BE2C (cell line): ENCODE measurements at regions not wholly inside any gene's neighbourhood (a gene's known extent, or its start where the extent isn't known, plus 50 kb on each side); places are given as distances from the start of the nearest gene placed in this dataset.

Source experiments
- DNase-seq: peaks from one replicate; pipeline ENCODE4 v3.0.0-alpha.2; 2020
- H3K27me3 ChIP-seq: fragments of 250-450 bp; sonication (Bioruptor Pico); 2 replicates; pipeline ENCODE4 v1.5.1; 2020; ENCODE audit warnings: mild to moderate bottlenecking
- H3K36me3 ChIP-seq: fragments of 250-450 bp; sonication (Bioruptor Pico); 2 replicates; pipeline ENCODE4 v1.5.1; 2020; ENCODE audit warnings: mild to moderate bottlenecking
- H3K4me1 ChIP-seq: fragments of 250-450 bp; sonication (Bioruptor Pico); 2 replicates; pipeline ENCODE4 v1.5.1; 2020
- H3K4me3 ChIP-seq: 2 replicates; pipeline ENCODE4 v1.5.1; 2011; ENCODE audit warnings: low read depth, low read length
- H3K9me3 ChIP-seq: fragments of 250-450 bp; sonication (Bioruptor Pico); 2 replicates; pipeline ENCODE4 v1.5.1; 2020
- TF ChIP-seq, protein P1 (sequence below): IDR thresholded peaks from 2 replicates; pipeline ENCODE4 v1.5.1; 2012; ENCODE audit warnings: mild to moderate bottlenecking, low read depth, low read length

DNA sequence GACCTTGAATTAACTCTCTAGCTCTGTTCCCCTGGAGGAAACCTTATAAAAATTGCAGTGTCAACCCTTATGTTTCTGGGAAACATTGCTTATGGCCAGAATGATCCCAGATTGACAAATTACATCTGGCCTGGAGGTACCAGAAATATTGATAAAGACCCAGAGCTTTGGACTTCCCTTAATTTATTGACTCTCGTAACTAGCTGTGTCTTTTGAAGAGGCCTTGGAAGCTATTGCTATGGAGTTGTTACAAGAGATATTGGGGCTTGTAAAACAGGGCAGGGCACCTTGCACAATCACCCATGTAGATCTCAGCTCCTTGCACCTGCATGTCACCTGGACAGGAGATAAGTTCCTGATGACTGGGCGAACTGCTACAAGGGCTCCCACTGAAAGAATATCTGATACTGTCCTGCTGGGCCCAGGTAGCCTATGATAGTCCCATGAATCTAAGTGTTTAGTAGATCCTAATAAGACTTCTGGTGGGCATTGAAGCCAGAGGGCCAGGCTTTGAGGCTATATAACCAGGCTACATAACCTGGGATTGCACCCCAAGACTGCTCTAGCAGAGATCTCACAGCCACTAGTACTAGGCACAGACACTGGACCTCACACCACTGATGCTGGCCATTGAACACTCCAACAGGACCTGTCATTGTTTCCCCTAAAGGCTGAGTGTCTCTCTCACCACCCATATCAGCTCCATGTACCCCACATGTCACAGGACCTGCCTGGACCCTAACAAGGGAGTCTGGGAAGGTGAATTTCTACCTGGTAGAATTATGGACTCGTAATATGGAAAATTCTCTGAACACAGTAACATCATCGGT is 135.7 kb upstream of the PWP1 start:
- no peak overlapping the region for H3K4me3 ChIP-seq
- no peaks in the 10 kb centered on the region for H3K9me3 ChIP-seq
- H3K36me3 ChIP-seq: no peaks in the 10 kb centered on the region
- TF ChIP-seq, protein P1, sequence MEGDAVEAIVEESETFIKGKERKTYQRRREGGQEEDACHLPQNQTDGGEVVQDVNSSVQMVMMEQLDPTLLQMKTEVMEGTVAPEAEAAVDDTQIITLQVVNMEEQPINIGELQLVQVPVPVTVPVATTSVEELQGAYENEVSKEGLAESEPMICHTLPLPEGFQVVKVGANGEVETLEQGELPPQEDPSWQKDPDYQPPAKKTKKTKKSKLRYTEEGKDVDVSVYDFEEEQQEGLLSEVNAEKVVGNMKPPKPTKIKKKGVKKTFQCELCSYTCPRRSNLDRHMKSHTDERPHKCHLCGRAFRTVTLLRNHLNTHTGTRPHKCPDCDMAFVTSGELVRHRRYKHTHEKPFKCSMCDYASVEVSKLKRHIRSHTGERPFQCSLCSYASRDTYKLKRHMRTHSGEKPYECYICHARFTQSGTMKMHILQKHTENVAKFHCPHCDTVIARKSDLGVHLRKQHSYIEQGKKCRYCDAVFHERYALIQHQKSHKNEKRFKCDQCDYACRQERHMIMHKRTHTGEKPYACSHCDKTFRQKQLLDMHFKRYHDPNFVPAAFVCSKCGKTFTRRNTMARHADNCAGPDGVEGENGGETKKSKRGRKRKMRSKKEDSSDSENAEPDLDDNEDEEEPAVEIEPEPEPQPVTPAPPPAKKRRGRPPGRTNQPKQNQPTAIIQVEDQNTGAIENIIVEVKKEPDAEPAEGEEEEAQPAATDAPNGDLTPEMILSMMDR: no peak
- H3K27me3 ChIP-seq: no peaks in the 10 kb centered on the region
- DNase-seq: no peak
- no peaks in the 10 kb centered on the region for H3K4me1 ChIP-seq

DNA sequence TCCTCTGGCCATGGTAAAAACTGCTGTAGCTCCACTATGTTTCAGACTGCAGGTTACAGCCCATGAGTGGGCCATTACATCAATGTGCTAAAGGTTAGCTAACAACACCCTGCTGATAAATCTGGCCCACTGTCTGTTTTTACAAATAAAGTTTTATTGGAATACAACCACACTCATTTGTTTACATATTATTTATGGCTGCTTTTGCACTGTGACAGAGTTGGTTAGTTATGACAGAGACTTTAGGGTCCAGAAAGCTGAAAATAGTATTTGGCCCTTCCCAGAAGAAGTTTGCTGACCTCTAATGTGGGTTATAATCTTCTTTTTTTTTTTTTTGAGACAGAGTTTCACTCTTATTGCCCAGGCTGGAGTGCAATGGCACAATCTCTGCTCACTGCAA is 134.2 kb upstream of the PWP1 start:
- Histone ChIP-seq H3K9me3 (no peaks in the 10 kb centered on the region), H3K27me3 (no peaks in the 10 kb centered on the region), H3K4me3 (no peak overlapping the region), H3K4me1 (no peaks in the 10 kb centered on the region), H3K36me3 (no peaks in the 10 kb centered on the region)
- TF ChIP-seq, protein P1: no peak
- no peak for DNase-seq

DNA sequence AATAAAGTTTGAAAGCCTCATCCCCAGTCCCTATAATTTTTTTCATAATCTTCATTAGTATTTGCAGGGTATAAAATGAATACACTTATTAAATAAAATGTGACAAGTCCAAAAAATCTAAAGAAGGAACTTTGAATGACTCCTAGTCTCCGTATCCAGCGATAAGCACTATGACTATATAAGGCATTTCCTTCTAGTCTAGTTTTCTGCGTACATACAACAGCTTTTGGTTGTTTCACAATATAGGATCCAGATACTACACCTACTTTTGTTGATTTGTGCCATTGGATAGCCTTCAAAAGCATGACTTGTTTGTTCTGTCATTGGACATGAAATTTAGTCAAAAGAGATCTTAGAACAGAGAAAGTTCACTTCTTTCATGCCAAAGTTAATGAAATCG is 133.3 kb upstream of the PWP1 start:
- TF ChIP-seq, protein P1: no peak
- Histone ChIP-seq H3K27me3 (no peaks in the 10 kb centered on the region), H3K36me3 (no peaks in the 10 kb centered on the region), H3K9me3 (no peaks in the 10 kb centered on the region), H3K4me1 (no peaks in the 10 kb centered on the region), H3K4me3 (no peak overlapping the region)
- no peak for DNase-seq

DNA sequence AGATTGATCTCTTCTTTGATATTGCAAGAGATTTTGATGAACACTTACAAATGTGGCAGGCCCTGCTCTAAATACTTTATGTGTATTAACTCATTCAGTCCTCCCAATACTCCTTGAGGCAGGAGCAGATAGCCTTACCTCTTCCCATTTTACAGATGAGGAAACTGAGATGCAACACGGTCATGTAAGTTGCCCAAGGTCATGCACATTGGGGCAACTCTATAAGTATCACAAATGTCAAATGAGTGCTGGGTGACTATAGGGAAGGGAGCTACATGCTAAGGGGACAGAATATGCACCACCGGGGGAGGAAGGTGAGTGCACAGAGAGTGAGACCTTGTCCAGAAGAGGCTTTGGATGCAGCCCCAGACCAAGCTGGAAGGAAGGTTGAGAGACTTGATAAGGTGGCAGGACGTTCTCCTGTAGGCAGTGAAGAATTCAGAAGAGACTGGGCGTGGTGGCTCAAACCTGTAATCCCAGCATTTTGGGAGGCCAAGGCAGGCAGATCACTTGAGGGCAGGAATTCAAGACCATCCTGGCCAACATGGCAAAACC is 132.3 kb upstream of the PWP1 start:
- DNase-seq: no peak
- H3K4me3 ChIP-seq: no peak overlapping the region
- H3K27me3 ChIP-seq: no peaks in the 10 kb centered on the region
- H3K9me3 ChIP-seq: no peaks in the 10 kb centered on the region
- H3K4me1 ChIP-seq: no peaks in the 10 kb centered on the region
- TF ChIP-seq, protein P1: no peak
- no peaks in the 10 kb centered on the region for H3K36me3 ChIP-seq

DNA sequence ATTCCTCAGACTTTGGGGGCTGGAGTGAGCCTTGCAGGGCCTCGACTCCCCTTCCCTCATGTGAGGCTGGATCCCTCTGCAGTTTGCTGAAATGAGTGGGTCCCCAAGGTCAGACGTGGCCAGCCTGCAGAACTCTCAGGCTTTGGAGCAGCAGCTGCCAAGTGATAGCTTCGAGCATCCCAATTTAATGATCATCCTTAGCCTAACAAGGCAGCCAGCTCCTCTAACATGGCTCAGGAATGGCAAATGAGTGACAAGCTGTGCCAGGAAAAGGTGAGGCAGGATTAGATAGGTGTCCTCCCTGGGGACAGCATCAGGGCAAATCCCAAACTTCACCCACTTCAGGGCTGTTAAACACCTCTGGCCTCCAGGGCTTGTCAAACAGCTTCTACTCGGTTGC is 130.7 kb upstream of the PWP1 start:
- Histone ChIP-seq H3K27me3 (no peaks in the 10 kb centered on the region), H3K4me1 (no peaks in the 10 kb centered on the region; the same call in 1 of the 2 replicates), H3K9me3 (no peaks in the 10 kb centered on the region), H3K36me3 (no peaks in the 10 kb centered on the region), H3K4me3 (no peak overlapping the region)
- DNase-seq: no peak
- TF ChIP-seq, protein P1: no peak

DNA sequence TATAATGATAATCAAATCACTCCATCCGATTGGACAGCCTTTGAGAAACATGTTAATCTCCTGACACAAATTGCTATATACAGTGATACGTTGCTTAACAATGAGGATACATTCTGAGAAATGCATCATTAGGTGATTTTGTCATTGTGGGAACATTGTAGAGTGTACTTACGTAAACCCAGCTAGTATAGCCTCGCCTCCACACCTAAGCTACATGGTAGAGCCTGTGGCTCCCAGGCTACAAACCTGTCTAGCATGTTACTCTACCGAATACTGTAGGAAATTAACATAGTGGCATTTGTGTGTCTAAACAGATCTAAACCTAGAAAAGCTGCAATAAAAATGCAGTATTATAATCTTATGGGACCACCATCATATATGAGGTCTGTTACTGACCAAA is 128.6 kb upstream of the PWP1 start:
- Histone ChIP-seq H3K9me3 (no peaks in the 10 kb centered on the region), H3K4me3 (no peak overlapping the region), H3K27me3 (no peaks in the 10 kb centered on the region), H3K4me1 (peaks cover 13% of the 10 kb centered on the region), H3K36me3 (no peaks in the 10 kb centered on the region)
- DNase-seq: no peak
- TF ChIP-seq, protein P1: no peak
